IMR-90 (cell line): ENCODE measurements at regions not wholly inside any gene's neighbourhood (a gene's known extent, or its start where the extent isn't known, plus 50 kb on each side); places are given as distances from the start of the nearest gene placed in this dataset.

Experiments
- ATAC-seq: fragments of 200-7000 bp; cut with Tn5 transposase; 2 replicates; pipeline ENCODE4 v1.9.1; 2020; ENCODE audit warnings: low read depth, mild to moderate bottlenecking, moderate library complexity
- BruUV-seq: library from RNA; stranded (reverse); fragments of 400-500 nt; replicated peaks from 2 replicates; lab custom pipeline; 2021; lab: Mats Ljungman, UMichigan
- CTCF ChIA-PET: fragments of 300-600 bp; formaldehyde crosslinking; extraction: SDS; loops from one replicate; lab custom pipeline; 2021; ENCODE audit warnings: antibody characterized with exemption; lab: Yijun Ruan, JAX
- POLR2A ChIA-PET: fragments of 300-600 bp; sonication (Branson Sonifier 250); formaldehyde crosslinking; loops from one replicate; lab custom pipeline; 2022; ENCODE audit warnings: antibody characterized with exemption; ENCODE audit not compliant: unreplicated experiment; lab: Charles Lee
- DNase-seq: peaks from one replicate; pipeline ENCODE4 v3.0.0; 2013
- H2AFZ ChIP-seq: replicated peaks from 2 replicates; pipeline ENCODE3; 2013; ENCODE audit warnings: low read length, mild to moderate bottlenecking; ENCODE audit not compliant: poor library complexity
- H2AK5ac ChIP-seq: 2 replicates; pipeline ENCODE4 v1.6.1; 2013; ENCODE audit warnings: low read depth, low read length, inconsistent platforms
- H2AK9ac ChIP-seq: replicated peaks from 2 replicates; pipeline ENCODE3; 2013; ENCODE audit warnings: mild to moderate bottlenecking, low read depth, low read length, moderate library complexity; ENCODE audit not compliant: poor library complexity
- H2BK120ac ChIP-seq: 2 replicates; pipeline ENCODE4 v1.6.1; 2013; ENCODE audit warnings: low read depth, low read length, inconsistent platforms
- H2BK15ac ChIP-seq: 3 replicates; pipeline ENCODE4 v1.6.1; 2013; ENCODE audit warnings: low read depth, low read length, inconsistent platforms
- H2BK20ac ChIP-seq: 2 replicates; pipeline ENCODE4 v1.6.1; 2013; ENCODE audit warnings: low read depth, mild to moderate bottlenecking, inconsistent platforms, low read length, moderate library complexity
- H2BK5ac ChIP-seq: 2 replicates; pipeline ENCODE4 v1.6.1; 2013; ENCODE audit warnings: mild to moderate bottlenecking, low read depth, low read length, inconsistent platforms; ENCODE audit not compliant: poor library complexity, severe bottlenecking
- H3K14ac ChIP-seq: replicated peaks from 2 replicates; pipeline ENCODE4 v1.6.1; 2013; ENCODE audit warnings: low read depth, low read length, inconsistent platforms
- H3K18ac ChIP-seq: 2 replicates; pipeline ENCODE4 v1.6.1; 2013; ENCODE audit warnings: low read depth, low read length, control low read depth
- H3K23ac ChIP-seq: 2 replicates; pipeline ENCODE4 v1.6.1; 2013; ENCODE audit warnings: low read depth, low read length, inconsistent platforms
- H3K27ac ChIP-seq: 2 replicates; pipeline ENCODE4 v1.5.1; 2013; ENCODE audit warnings: mild to moderate bottlenecking, control low read depth, low read length; ENCODE audit not compliant: insufficient read depth
- H3K27me3 ChIP-seq: 2 replicates; pipeline ENCODE4 v1.6.1; 2013; ENCODE audit warnings: low read length; ENCODE audit not compliant: control insufficient read depth, insufficient read depth
- H3K36me3 ChIP-seq: 2 replicates; pipeline ENCODE4 v1.6.1; 2013; ENCODE audit warnings: low read length, mixed read lengths; ENCODE audit not compliant: control insufficient read depth, insufficient read depth
- H3K4ac ChIP-seq: 2 replicates; pipeline ENCODE4 v1.6.1; 2013; ENCODE audit warnings: low read depth, low read length, inconsistent platforms
- H3K4me1 ChIP-seq: 2 replicates; pipeline ENCODE4 v1.6.1; 2013; ENCODE audit warnings: low read length, mixed read lengths; ENCODE audit not compliant: control insufficient read depth, insufficient read depth
- H3K4me2 ChIP-seq: 2 replicates; pipeline ENCODE4 v1.6.1; 2013; ENCODE audit warnings: low read depth, mild to moderate bottlenecking, control low read depth, low read length, moderate library complexity
- H3K4me3 ChIP-seq: 2 replicates; pipeline ENCODE4 v1.5.1; 2013; ENCODE audit warnings: low read depth, mild to moderate bottlenecking, control low read depth, low read length, moderate library complexity; ENCODE audit not compliant: insufficient read depth
- H3K56ac ChIP-seq: 2 replicates; pipeline ENCODE4 v1.6.1; 2013; ENCODE audit warnings: low read length, inconsistent platforms; ENCODE audit not compliant: insufficient read depth; ENCODE audit errors: extremely low read depth
- H3K79me1 ChIP-seq, 2 experiments: 2 replicates each; pipeline ENCODE4 v1.6.1; 2013; ENCODE audit warnings: low read length in 2 of 2, inconsistent platforms in 1 of 2, low read depth in 1 of 2
- H3K9ac ChIP-seq: 2 replicates; pipeline ENCODE4 v1.6.1; 2013; ENCODE audit warnings: low read depth, low read length, control low read depth
- H3K9me1 ChIP-seq: 2 replicates; pipeline ENCODE4 v1.6.1; 2013; ENCODE audit warnings: low read length, inconsistent platforms; ENCODE audit not compliant: insufficient read depth
- H3K9me3 ChIP-seq: 2 replicates; pipeline ENCODE4 v1.6.1; 2013; ENCODE audit warnings: low read length; ENCODE audit not compliant: control insufficient read depth, insufficient read depth
- H4K20me1 ChIP-seq: 2 replicates; pipeline ENCODE4 v1.6.1; 2013; ENCODE audit warnings: low read length, inconsistent platforms; ENCODE audit not compliant: insufficient read depth
- H4K5ac ChIP-seq: 2 replicates; pipeline ENCODE4 v1.6.1; 2013; ENCODE audit warnings: mild to moderate bottlenecking, low read depth, low read length, control low read depth
- H4K8ac ChIP-seq, 2 experiments: 2 replicates each; pipeline ENCODE4 v1.6.1; 2013; ENCODE audit warnings: low read depth in 2 of 2, low read length in 2 of 2, control low read depth in 1 of 2, inconsistent platforms in 1 of 2
- H4K91ac ChIP-seq: 2 replicates; pipeline ENCODE4 v1.6.1; 2013; ENCODE audit warnings: low read depth, low read length, inconsistent platforms; ENCODE audit not compliant: insufficient read depth
- RCOR1 ChIP-seq: IDR thresholded peaks from 2 replicates; pipeline ENCODE4 v1.6.1; 2012; ENCODE audit warnings: mild to moderate bottlenecking, low read length, improper control_type of control experiment; ENCODE audit not compliant: insufficient replicate concordance
- WGBS, 2 experiments: methylation state at CpG; one replicate each; pipeline versions ENCODE4 v1.1.5 to v1.1.7; 2013; ENCODE audit warnings: missing lambda C conversion rate in 2 of 2; ENCODE audit not compliant: insufficient read length in 1 of 2; ENCODE audit errors: extremely low coverage in 2 of 2; 5-methylcytosine and 5-hydroxymethylcytosine counted together
- dilution Hi-C: fragments of 300-500 bp; cut with HindIII; formaldehyde crosslinking; loops from one replicate; pipeline ENCODE4 v1.14.3; 2018; ENCODE audit warnings: low sequenced_read_pairs; ENCODE audit not compliant: unreplicated experiment
- in situ Hi-C: fragments of 300-500 bp; cut with MboI; formaldehyde crosslinking; loops from 3 replicates; pipeline ENCODE4 v1.14.3; 2019; ENCODE audit warnings: low sequenced_read_pairs, inconsistent platforms, mixed read lengths
- intact Hi-C: fragments of 100-400 bp; cut with micrococcal nuclease; formaldehyde crosslinking; loops from 2 replicates; pipeline ENCODE4 v1.10.0; 2022
- TF ChIP-seq, protein P1 (sequence below): fragments of 150-350 bp; IDR thresholded peaks from 2 replicates; pipeline ENCODE4 v1.6.1; 2017; ENCODE audit warnings: mild to moderate bottlenecking, antibody characterized with exemption, low read length, low read depth

DNA sequence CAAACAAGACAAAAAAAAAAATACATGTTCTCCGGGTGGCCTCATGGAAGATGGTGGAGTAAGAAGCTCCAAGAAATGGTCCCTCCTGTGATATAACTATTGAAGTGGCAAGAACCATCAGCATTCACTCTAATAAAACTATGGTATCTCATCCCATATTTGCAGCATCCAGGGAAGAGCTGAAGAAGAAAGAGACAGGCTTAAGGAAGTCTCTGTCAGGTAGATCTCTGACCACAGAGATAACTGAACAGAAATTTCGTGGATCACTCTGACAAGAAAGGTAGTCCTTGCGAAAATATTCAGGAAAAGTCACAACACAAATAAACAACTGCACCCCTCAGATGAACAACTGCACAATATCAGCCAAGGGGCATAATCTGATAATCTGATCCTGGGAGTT lies 54.6 kb upstream of the IGLL5 start:
- no peak overlapping the region for H4K8ac ChIP-seq
- no peak overlapping the region for H3K4me2 ChIP-seq
- no peak overlapping the region for H3K23ac ChIP-seq
- WGBS, 2 experiments, result no CpG with 5 or more reads among the region's 3 CpGs
- no peak overlapping the region for H3K18ac ChIP-seq
- no peak overlapping the region for H4K5ac ChIP-seq
- no TSS peak for BruUV-seq
- in situ Hi-C loops, result no loop called here
- H3K4me3 ChIP-seq, result no peak overlapping the region
- H2AK5ac ChIP-seq, result no peak overlapping the region
- H2BK5ac ChIP-seq, result no peak overlapping the region
- no peak overlapping the region for H2AFZ ChIP-seq
- H2BK120ac ChIP-seq, result no peak overlapping the region
- DNase-seq (no peak), ATAC-seq (no peak)
- H3K9me3 ChIP-seq, result no peaks in the 10 kb centered on the region
- no peak overlapping the region for H3K56ac ChIP-seq
- no peak overlapping the region for H4K91ac ChIP-seq
- dilution Hi-C loops, result no loop called here
- H3K36me3 ChIP-seq, result no peaks in the 10 kb centered on the region
- no peaks in the 10 kb centered on the region for H3K9me1 ChIP-seq
- H3K9ac ChIP-seq, result no peak overlapping the region
- CTCF ChIA-PET, result no interaction called here
- no peak overlapping the region for H3K4ac ChIP-seq
- no peaks in the 10 kb centered on the region for H3K79me1 ChIP-seq
- H2BK20ac ChIP-seq, result no peak overlapping the region
- H2AK9ac ChIP-seq, result no peak overlapping the region
- no peak overlapping the region for H3K27ac ChIP-seq
- H3K27me3 ChIP-seq, result no peaks in the 10 kb centered on the region
- H3K14ac ChIP-seq, result no peak overlapping the region
- no peaks in the 10 kb centered on the region for H3K4me1 ChIP-seq
- no peak overlapping the region for H2BK15ac ChIP-seq
- POLR2A ChIA-PET, result no interaction called here
- H4K20me1 ChIP-seq, result no peaks in the 10 kb centered on the region
- intact Hi-C loops, result no loop called here
- TF ChIP-seq, protein P1, sequence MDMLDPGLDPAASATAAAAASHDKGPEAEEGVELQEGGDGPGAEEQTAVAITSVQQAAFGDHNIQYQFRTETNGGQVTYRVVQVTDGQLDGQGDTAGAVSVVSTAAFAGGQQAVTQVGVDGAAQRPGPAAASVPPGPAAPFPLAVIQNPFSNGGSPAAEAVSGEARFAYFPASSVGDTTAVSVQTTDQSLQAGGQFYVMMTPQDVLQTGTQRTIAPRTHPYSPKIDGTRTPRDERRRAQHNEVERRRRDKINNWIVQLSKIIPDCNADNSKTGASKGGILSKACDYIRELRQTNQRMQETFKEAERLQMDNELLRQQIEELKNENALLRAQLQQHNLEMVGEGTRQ, result no peak
- no peak for TF ChIP-seq RCOR1
